Cardiac fibroblast (primary cell): ENCODE measurements at regions not wholly inside any gene's neighbourhood (a gene's known extent, or its start where the extent isn't known, plus 50 kb on each side); places are given as distances from the start of the nearest gene placed in this dataset.

Source experiments
- DNase-seq, 2 donors: peaks; one replicate each; pipeline versions ENCODE4 v3.0.0 to v3.0.0-alpha.2; 2010; ENCODE audit warnings: low read depth in 2 of 2
- H3K4me3 ChIP-seq, 2 donors: replicated peaks in 1 of 2; 1 replicate in 1 of 2; 2 replicates in 1 of 2; pipeline ENCODE4 v1.5.1; 2011; ENCODE audit warnings: low read depth in 2 of 2, low read length in 2 of 2, mild to moderate bottlenecking in 2 of 2, moderate library complexity in 1 of 2
- TF ChIP-seq, protein P1 (sequence below): IDR thresholded peaks from one replicate; pipeline ENCODE4 v1.5.1; 2011; ENCODE audit warnings: low read depth, mild to moderate bottlenecking, low read length, inconsistent platforms

DNA sequence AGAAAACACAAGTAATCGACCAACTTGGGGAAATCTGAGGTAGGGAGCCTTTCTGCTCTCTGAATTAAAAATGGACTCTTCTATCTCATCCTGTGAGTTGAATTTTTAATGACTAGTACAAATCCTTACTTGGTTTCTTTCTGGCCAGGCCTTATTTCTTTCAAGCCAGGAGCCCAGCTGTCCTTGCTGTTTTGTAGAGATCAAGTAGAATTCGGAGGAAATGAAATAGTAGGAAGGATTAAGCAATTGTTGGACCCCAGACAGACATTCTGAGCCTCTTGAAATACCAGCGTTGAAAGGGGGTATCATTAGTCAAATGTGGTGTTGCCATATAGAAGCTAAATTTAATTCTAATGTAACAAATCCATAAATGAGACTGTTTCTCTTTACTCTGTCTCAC, 53.7 kb upstream of the SMIM15 start:
- DNase-seq = peak in 1 of 2 donors; percentile 11
- H3K4me3 ChIP-seq = no peak overlapping the region
- TF ChIP-seq, protein P1, sequence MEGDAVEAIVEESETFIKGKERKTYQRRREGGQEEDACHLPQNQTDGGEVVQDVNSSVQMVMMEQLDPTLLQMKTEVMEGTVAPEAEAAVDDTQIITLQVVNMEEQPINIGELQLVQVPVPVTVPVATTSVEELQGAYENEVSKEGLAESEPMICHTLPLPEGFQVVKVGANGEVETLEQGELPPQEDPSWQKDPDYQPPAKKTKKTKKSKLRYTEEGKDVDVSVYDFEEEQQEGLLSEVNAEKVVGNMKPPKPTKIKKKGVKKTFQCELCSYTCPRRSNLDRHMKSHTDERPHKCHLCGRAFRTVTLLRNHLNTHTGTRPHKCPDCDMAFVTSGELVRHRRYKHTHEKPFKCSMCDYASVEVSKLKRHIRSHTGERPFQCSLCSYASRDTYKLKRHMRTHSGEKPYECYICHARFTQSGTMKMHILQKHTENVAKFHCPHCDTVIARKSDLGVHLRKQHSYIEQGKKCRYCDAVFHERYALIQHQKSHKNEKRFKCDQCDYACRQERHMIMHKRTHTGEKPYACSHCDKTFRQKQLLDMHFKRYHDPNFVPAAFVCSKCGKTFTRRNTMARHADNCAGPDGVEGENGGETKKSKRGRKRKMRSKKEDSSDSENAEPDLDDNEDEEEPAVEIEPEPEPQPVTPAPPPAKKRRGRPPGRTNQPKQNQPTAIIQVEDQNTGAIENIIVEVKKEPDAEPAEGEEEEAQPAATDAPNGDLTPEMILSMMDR = no peak

DNA sequence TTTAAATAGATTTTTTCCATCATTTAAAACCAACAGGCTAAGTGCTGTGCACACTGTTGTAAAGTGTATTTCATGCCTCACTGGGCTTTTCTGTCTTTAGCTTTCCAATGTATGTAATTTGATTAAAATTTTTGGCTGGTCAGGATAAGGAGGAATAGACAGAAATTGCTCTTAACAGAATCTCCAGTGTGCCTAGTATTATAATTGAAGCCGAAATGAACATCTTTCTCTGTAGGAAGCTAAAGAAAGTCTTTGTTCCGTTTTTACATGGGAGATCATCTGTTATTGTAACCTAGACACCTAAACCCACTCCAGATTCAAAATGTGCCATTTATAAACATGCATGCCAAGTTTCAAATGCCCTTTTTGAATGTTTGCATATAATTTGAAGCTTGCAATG, 54.5 kb upstream of the SMIM15 start:
- DNase-seq = no peak
- TF ChIP-seq, protein P1 = no peak
- no peak overlapping the region for H3K4me3 ChIP-seq

DNA sequence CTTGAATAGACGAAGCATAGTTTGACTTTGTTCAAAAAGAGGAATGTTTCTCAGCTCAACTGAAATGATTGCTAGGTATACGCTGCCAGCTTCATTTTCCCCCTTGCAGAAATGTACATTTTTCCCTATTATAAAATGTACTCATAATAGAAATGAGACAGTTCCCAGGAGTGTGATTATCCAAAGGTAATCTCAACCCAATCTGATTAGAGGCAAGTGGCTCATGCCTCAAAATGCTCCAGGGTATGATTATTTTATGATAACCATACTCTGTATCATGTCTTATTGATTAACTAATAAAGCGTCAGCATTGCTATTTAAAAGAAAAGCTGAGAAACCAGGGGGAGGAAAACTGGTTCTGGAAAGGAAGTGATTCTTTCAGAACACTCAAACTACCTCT, 54.9 kb upstream of the SMIM15 start:
- TF ChIP-seq, protein P1 = no peak
- no peak for DNase-seq
- H3K4me3 ChIP-seq = no peak overlapping the region

DNA sequence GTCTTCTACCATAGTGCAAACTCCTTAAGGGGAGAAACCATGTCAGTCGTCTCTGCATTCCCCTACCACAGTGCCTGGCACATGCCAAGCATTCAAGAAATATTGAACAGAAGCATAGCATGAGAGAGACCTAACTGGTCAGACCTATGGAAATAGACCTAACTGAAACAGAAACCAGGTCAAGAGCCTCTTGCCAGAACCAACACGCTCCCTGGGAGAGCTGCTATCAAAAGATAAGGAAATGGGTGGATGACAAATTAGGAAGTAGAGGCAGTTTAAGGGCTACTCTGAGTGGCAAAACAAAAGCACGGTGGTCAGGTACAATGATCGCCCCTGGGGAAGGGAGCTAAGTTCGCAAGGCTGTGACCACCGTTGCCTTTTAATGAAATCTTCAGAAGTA, 66.0 kb upstream of the SMIM15 start:
- no peak overlapping the region for H3K4me3 ChIP-seq
- no peak for DNase-seq
- TF ChIP-seq, protein P1 = no peak

DNA sequence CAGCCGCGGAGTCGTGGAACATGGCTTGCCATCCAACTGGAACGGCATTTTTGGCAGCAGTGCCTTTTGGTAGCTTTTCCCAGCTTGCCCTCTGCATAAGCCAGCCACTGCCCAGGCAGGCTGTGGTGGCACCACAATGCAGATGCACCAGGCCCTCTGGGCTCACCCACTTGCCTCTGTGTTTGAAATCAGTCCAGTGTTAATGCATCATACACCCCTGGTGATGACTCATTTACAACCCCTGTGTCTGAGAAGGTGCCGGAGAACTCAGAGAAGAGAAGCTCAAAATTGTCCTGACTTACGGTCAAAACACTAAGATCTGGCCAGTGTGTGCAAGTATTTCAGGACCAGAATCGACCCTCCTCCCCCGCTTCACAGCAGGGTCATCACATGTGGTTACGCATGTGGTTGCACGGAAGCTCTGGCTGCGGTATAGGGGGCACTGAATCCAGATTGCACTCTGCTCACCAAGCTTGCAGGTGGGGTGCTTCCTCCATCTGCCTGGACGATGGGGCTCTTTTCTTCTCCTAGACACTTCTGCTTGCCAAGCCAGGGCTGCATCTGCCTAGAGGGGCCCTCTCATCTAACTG, 66.5 kb upstream of the SMIM15 start:
- no peak overlapping the region for H3K4me3 ChIP-seq
- TF ChIP-seq, protein P1 = no peak
- DNase-seq = peak in 1 of 2 donors; percentile 15

DNA sequence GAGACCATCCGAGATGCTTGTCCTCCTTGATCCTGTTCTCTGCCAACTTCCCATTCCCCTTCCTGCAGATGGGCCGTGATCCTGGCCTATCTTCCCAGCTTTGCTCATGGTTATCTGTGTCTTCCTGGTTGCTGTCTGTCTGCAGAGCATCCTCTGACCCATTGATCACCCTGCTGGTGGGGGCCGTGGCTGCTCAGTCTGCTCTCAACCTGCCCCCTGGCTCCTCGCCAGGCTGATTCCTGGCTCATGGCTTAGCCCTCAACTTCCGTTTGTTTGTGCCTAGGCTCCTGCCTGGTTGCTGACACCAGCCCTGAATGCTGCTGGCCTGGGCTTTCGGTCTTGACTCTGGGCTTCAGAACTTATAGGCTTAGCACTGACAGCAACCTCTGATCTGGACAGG, 67.1 kb upstream of the SMIM15 start:
- peak in 1 of 2 donors; percentile 5 for DNase-seq
- H3K4me3 ChIP-seq = no peak overlapping the region
- TF ChIP-seq, protein P1 = no peak

DNA sequence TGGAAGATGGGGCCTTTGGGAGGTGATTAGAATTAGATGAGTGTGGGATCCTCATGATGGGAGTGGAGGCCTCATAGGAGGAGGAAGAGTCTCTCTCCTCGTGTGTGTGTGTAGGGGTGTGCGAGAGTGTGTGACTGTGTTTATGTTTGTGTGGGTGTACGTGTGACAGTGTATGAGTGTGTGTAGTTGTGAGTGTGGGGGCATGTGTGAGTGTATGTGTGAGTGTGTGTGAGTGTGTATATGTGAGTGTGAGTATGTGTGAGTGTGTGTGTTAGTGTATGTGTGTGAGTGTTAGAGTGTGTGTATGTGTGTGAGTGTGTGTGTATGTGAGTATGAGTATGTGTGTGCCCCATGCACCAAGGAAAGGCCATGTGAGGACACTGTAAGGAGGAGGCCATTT, 68.2 kb upstream of the SMIM15 start:
- no peak for DNase-seq
- TF ChIP-seq, protein P1 = no peak
- no peak overlapping the region for H3K4me3 ChIP-seq
